ENCODE measurements at regions not wholly inside any gene's neighbourhood (a gene's known extent, or its start where the extent isn't known, plus 50 kb on each side); places are given as distances from the start of the nearest gene placed in this dataset.
"Not testable (repeated sequence)": the region's sequence is repeated elsewhere in the genome, so short reads cannot be mapped to it uniquely, and the experiment has no call there.

DNA sequence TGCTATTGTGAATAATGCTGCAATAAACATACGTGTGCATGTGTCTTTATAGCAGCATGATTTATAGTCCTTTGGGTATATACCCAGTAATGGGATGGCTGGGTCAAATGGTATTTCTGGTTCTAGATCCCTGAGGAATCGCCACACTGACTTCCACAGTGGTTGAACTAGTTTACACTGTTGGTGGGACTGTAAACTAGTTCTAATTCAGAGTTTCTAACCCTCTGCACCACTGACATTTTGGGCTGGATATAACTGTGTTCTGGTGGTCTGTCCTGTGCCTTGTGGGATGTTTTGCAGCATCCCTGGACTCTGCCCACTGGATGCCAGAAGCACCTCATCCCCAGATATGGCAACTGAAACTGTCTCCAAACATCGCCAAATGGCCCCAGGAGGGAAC is 118.3 kb downstream of the PMAIP1 start:
- H3K79me2 ChIP-seq (ENCODE audit: control insufficient read depth in 1 of 2, insufficient read depth in 2 of 2, low read length in 2 of 2); H3K36me3 ChIP-seq (ENCODE audit: control insufficient read depth in 2 of 4, insufficient read depth in 4 of 4, low read length in 3 of 4); H3K4ac ChIP-seq (replicated peaks; ENCODE audit: insufficient read length, low read depth, low read length); H2BK12ac ChIP-seq (ENCODE audit: low read depth, low read length); H2BK120ac ChIP-seq (replicated peaks; ENCODE audit: low read depth, low read length); H3K23ac ChIP-seq (ENCODE audit: insufficient read length); DNase-seq (ENCODE audit: low read depth in 1 of 2, low spot score in 2 of 2); H3K27ac ChIP-seq (ENCODE audit: low read depth, low read length); H2AK5ac ChIP-seq (ENCODE audit: low read depth, low read length); H3K4me1 ChIP-seq (replicated peaks in 1 of 4; ENCODE audit: control insufficient read depth in 3 of 4, insufficient read depth in 4 of 4, low read length in 3 of 4); H3K14ac ChIP-seq (ENCODE audit: insufficient read length); H3K4me3 ChIP-seq (ENCODE audit: extremely low read depth in 1 of 4, insufficient read depth in 2 of 4, low read depth in 3 of 4, low read length in 4 of 4); H2BK15ac ChIP-seq (ENCODE audit: low read length); H2BK20ac ChIP-seq (ENCODE audit: low read length); H4K20me1 ChIP-seq (replicated peaks in 1 of 2; ENCODE audit: control insufficient read depth in 1 of 2, insufficient read depth in 2 of 2, low read length in 2 of 2); H3K4me2 ChIP-seq (ENCODE audit: insufficient read depth in 1 of 2, low read depth in 2 of 2, low read length in 2 of 2); H3K18ac ChIP-seq (ENCODE audit: extremely low read depth, low read length); H3K79me1 ChIP-seq (ENCODE audit: low read depth, low read length); H3K27me3 ChIP-seq (replicated peaks in 1 of 4; ENCODE audit: control insufficient read depth in 3 of 4, extremely low read depth in 1 of 4, insufficient read depth in 3 of 4, low read length in 3 of 4); H4K91ac ChIP-seq (replicated peaks; ENCODE audit: insufficient read length, low read length); FAIRE-seq; H4K5ac ChIP-seq (ENCODE audit: insufficient read length, low read depth, low read length); H3K9me3 ChIP-seq (ENCODE audit: insufficient read depth in 2 of 2, low read depth in 1 of 2, low read length in 1 of 2); H4K8ac ChIP-seq (ENCODE audit: extremely low read depth, insufficient read depth, low read length); H3K56ac ChIP-seq (replicated peaks; ENCODE audit: insufficient read length, low read depth, low read length); H3K9ac ChIP-seq (replicated peaks in 1 of 4; ENCODE audit: extremely low read depth in 1 of 4, low read depth in 3 of 4, low read length in 3 of 4); H2BK5ac ChIP-seq (ENCODE audit: low read depth, low read length); H2AFZ ChIP-seq (ENCODE audit: low read length); H3K23me2 ChIP-seq (ENCODE audit: low read depth, low read length); POLR2A ChIA-PET (ENCODE audit: partially characterized antibody): not testable (repeated sequence)
- WGBS, 2 experiments (ENCODE audit: extremely low coverage in 1 of 2, insufficient coverage in 1 of 2, insufficient read length in 1 of 2, insufficient replicate concordance in 2 of 2, low coverage in 1 of 2, low lambda C conversion rate in 2 of 2, missing lambda C conversion rate in 1 of 2) = 94% methylated on average over 2 of the region's 3 CpGs; no CpG with 5 or more reads in 1 of the 2 experiments
- CTCF ChIA-PET (ENCODE audit: partially characterized antibody) = interaction anchor here (0.6 to 3.3 kb wide), 2 partner anchors 22 to 310 kb away, joined by 3 to 15 read pairs; no protein-coding TSS in a partner anchor

All from H1 (cell line).